ENCODE measurements at regions not wholly inside any gene's neighbourhood (a gene's known extent, or its start where the extent isn't known, plus 50 kb on each side); places are given as distances from the start of the nearest gene placed in this dataset.

GRCh38 chr4:14877246-14878225 is 124.7 kb upstream of the CPEB2 start:
- DNase-seq (ENCODE audit: extremely low spot score, unreplicated experiment), result no peak
- H3K27me3 Mint-ChIP-seq (ENCODE audit: unreplicated experiment), result peaks cover 8% of the 10 kb centered on the region
- no peaks in the 10 kb centered on the region for H3K4me1 Mint-ChIP-seq (ENCODE audit: unreplicated experiment)
- no peak overlapping the region for H3K27ac Mint-ChIP-seq (ENCODE audit: unreplicated experiment)
- H3K36me3 Mint-ChIP-seq (ENCODE audit: unreplicated experiment), result no peaks in the 10 kb centered on the region
- no peaks in the 10 kb centered on the region for H3K9me3 Mint-ChIP-seq (ENCODE audit: unreplicated experiment)
- no peak overlapping the region for H3K4me3 Mint-ChIP-seq (ENCODE audit: unreplicated experiment)
- TF ChIP-seq CTCF (IDR thresholded peaks at IDR 0.05), result no peak

- TF ChIP-seq CTCF (IDR thresholded peaks at IDR 0.05), result no peak
- H3K4me3 Mint-ChIP-seq (ENCODE audit: unreplicated experiment), result no peak overlapping the region
- no peak overlapping the region for H3K27ac Mint-ChIP-seq (ENCODE audit: unreplicated experiment)
- no peak for DNase-seq (ENCODE audit: extremely low spot score, unreplicated experiment)
- no peaks in the 10 kb centered on the region for H3K4me1 Mint-ChIP-seq (ENCODE audit: unreplicated experiment)
- H3K9me3 Mint-ChIP-seq (ENCODE audit: unreplicated experiment), result no peaks in the 10 kb centered on the region
- peaks cover 11% of the 10 kb centered on the region for H3K27me3 Mint-ChIP-seq (ENCODE audit: unreplicated experiment)
- no peaks in the 10 kb centered on the region for H3K36me3 Mint-ChIP-seq (ENCODE audit: unreplicated experiment)
These were observed 123.6 kb upstream of the CPEB2 start for GRCh38 chr4:14878681-14879080.

GRCh38 chr4:14879683-14880082 is 122.6 kb upstream of the CPEB2 start:
- Mint-ChIP-seq H3K4me3 (ENCODE audit: unreplicated experiment) (no peak overlapping the region), H3K27me3 (ENCODE audit: unreplicated experiment) (peaks cover 19% of the 10 kb centered on the region), H3K36me3 (ENCODE audit: unreplicated experiment) (no peaks in the 10 kb centered on the region), H3K9me3 (ENCODE audit: unreplicated experiment) (no peaks in the 10 kb centered on the region), H3K27ac (ENCODE audit: unreplicated experiment) (no peak overlapping the region), H3K4me1 (ENCODE audit: unreplicated experiment) (no peaks in the 10 kb centered on the region)
- DNase-seq (ENCODE audit: extremely low spot score, unreplicated experiment), result no peak
- no peak for TF ChIP-seq CTCF (IDR thresholded peaks at IDR 0.05)

- DNase-seq (ENCODE audit: extremely low spot score, unreplicated experiment), result no peak
- no peak overlapping the region for H3K27ac Mint-ChIP-seq (ENCODE audit: unreplicated experiment)
- H3K4me3 Mint-ChIP-seq (ENCODE audit: unreplicated experiment), result no peak overlapping the region
- H3K4me1 Mint-ChIP-seq (ENCODE audit: unreplicated experiment), result no peaks in the 10 kb centered on the region
- TF ChIP-seq CTCF (IDR thresholded peaks at IDR 0.05), result no peak
- peaks cover 18% of the 10 kb centered on the region for H3K27me3 Mint-ChIP-seq (ENCODE audit: unreplicated experiment)
- H3K9me3 Mint-ChIP-seq (ENCODE audit: unreplicated experiment), result no peaks in the 10 kb centered on the region
- H3K36me3 Mint-ChIP-seq (ENCODE audit: unreplicated experiment), result no peaks in the 10 kb centered on the region
These were observed 121.5 kb upstream of the CPEB2 start for GRCh38 chr4:14880805-14881204.

GRCh38 chr4:14883166-14883565 is 119.1 kb upstream of the CPEB2 start:
- Mint-ChIP-seq H3K27me3 (ENCODE audit: unreplicated experiment) (peaks cover 14% of the 10 kb centered on the region), H3K4me1 (ENCODE audit: unreplicated experiment) (no peaks in the 10 kb centered on the region), H3K9me3 (ENCODE audit: unreplicated experiment) (no peaks in the 10 kb centered on the region), H3K4me3 (ENCODE audit: unreplicated experiment) (no peak overlapping the region), H3K36me3 (ENCODE audit: unreplicated experiment) (no peaks in the 10 kb centered on the region), H3K27ac (ENCODE audit: unreplicated experiment) (no peak overlapping the region)
- no peak for TF ChIP-seq CTCF (IDR thresholded peaks at IDR 0.05)
- no peak for DNase-seq (ENCODE audit: extremely low spot score, unreplicated experiment)
